Left kidney (tissue), 1 donor: ENCODE measurements at regions not wholly inside any gene's neighbourhood (a gene's known extent, or its start where the extent isn't known, plus 50 kb on each side); places are given as distances from the start of the nearest gene placed in this dataset.

Source experiments
- DNase-seq: peaks from one replicate; pipeline ENCODE4 v3.0.0-alpha.2; 2013

DNA sequence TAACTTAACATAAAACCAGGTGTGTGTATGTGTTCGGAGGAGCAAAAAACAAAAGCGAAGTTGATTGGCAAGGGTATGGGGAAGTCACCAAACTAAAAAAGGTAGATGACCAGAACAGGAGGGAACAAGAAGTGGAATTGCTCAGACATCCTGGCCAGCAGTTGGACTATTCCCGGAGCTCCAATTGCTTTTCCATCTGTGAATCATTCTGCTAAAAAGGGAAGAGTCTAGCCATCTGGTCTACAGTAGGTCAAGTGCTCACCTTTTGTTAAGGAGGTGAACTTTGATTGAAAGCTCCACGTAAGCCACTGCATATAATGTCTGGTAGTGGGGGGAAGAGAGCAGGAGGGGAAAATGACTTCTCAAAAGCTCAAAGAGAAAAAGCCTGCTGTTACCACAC, 50.0 kb upstream of the BET1 start:
- no peak for DNase-seq

DNA sequence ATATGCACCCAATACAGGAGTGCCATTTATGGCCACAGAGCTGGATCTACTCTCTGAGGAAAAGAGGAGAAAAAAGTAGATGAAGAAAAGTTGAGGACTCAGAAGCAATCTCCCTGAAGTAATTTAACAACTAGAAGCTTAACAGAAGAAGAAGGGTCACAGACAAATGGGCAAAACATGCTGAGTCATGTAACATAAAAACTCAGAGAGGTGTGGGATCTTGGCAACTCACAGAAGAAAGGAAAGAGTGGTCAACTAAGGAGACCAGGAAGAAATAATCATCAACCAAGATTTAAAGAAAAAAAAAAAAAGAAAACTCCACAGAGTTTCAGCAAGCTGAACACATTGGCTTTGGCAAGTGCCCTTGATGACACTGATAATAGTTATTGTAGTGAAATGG, 51.8 kb upstream of the BET1 start:
- no peak for DNase-seq

DNA sequence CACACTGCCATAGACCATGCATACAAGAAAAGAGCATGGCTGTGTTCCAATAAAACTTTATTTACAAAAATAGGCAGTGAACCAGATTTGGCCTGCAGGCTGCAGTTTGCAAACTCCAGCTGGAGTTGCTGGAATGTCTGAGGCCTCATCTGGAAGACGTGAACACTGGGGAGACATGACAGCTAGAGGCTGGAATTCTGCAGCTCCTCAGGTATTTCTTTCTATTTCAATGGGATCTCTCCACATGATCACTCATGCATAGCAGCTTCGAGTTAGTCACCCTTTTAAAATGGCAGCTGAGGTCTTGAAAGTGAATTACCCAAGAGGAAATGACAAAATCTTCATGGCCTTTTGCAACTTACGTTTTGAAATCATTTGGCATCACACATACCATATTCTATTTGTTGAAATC, 52.6 kb upstream of the BET1 start:
- no peak for DNase-seq

DNA sequence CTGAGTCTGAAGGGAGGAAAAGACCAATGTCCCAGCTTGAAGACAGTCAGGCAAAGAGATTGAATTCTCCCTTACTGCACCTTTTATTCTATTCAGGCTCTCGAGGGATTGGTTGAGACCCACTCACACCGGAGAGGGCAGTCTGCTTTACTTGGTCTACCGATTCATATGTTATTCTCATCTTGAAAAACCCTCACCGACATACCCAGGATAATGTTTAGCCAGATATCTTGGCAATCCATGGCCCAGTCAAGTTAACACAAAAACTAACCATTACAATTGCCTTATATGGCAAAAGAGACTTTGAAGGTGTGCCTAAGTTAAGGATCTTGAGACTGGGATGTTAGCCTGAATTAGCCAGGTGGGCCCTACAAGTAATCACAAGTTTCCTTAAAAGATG, 53.8 kb upstream of the BET1 start:
- no peak for DNase-seq

DNA sequence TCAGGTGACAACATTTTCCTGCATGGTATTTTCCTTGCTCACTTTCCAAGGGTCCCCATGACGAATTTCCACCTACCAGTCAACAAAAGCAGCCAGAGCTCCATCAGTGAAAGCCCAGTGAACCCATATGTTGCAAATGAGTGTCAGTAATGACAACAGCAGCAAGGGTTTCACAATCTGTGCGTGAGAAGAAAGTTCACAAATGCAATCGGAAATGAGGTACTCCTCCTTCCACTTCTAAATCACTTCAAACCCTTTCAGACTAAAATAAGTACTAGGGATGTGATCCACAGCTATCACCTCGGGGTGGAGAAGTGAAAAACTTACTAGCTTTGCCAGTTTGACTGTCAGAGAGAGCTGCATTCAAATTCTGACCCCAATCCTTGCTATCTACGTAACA, 55.6 kb upstream of the BET1 start:
- DNase-seq, result no peak

DNA sequence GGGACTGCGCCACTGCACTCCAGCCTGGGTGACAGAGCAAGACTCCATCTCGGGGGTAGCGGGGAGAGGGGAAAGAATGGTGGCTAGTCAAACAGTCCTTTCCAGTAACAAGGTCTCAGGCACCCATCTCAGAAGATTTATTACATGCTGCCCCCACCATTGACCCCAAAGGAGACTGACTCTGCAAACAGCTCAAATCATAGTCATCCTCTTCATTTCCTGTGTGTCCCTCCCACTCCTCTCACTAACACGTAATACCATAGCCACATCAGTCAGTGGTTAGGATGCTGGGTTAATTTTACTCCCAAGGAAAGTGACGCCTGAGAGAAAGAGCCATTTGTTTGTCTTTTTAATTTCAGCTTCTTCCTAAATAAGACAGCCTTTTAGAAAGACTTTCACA, 56.6 kb upstream of the BET1 start:
- DNase-seq, result peak; percentile 81

DNA sequence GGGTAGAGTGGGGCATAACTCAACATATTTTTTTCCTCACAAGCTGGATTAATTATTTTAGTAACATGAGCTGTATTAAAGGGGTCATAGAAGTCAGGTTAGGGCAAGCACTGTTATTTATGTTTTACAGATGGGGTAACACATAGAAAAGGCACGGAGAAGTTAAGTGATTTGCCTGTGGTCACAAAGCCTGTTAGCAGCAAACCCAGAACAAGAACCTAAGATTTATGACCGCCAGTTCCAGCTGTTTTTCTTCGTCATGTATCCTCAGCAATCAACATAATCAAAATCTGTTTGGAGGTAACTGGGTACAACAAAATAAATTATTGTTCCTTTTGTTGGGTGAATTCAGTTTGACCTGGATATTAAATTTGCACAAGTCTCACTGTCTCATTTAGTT, 57.2 kb upstream of the BET1 start:
- no peak for DNase-seq

DNA sequence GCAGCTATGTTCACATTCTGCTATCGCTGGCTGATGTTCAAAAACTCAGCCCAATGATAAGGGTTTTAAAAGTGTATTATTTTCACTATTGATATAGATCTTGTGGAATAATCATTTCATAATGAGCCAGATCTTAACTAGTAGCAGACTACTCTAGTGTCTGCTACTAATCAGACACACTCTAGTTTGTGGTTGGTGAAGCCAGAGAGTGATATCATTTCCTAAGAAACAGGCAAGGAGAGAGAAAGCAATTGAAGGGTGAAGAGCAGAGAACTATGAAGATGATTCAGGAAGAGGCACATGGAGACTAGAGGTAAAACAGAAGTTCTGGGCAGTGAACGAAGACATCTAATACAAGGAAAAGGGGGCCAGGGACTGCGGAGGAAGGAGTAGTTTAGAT, 58.2 kb upstream of the BET1 start:
- no peak for DNase-seq

DNA sequence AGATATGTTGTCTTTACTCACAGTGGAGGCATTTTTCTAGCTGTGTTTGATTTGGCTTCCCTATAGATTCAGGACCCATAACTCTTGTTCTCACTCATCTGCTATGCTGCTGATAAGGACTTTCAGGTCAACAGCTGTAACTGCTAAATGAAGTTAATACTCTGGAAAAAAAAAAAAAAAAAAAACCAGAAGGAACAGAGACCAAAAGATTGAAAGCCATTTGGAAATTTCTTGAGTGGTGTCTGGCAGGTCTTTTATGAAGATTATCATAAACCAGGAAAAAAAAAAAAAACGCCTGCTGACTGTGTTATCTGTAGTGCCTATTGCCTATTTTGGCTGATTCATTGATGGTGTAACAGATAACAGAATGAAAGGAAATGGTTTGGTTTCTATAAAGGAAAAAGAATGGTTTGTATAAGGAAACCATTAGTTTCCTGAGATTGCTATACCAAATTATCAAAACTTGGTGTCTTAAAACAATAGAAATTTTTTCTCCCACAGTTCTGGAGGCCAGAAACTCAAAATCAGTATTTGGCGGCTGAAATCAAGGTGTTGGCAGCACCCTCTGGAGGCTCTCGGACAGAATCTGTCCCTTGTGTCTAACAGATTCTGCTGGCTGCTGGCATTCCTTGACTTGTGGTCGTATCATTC, 60.5 kb upstream of the BET1 start:
- no peak for DNase-seq

DNA sequence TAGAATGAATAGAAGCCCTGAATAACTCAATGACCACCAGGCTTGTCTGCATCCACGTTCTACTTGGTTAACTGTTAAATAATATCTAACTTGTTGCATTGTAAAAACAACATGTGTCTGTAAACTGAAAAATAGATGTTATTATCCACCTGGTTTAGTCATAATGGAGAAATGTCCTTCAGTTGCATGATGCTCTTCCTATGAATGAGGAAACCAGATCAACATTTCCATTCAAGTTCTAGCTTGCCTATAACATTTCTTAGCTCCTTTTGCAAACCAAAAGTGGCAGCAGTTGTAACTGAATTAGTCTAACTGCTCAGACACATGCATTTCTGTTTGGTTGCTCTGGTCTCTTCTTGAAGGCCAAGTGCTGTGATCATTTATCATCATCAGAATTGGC, 62.9 kb upstream of the BET1 start:
- no peak for DNase-seq

DNA sequence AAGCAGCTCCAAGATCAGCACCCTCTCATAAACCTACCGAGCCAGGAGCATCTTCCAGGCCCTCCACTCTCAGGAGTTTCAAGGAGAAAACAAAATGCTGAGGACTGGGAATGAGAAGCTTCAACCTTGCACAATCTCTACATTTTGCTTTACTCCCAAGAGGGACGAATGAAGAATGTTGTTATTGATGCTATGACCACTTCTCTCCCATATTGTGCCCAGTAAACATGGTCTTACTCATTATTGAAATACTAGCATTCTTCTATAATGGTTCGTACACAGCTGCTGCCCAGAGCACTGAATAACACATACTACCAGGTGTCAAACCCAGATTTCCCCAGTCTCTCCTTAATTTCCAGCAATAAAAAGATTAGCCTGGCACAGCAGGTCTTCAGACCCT, 63.4 kb upstream of the BET1 start:
- no peak for DNase-seq

DNA sequence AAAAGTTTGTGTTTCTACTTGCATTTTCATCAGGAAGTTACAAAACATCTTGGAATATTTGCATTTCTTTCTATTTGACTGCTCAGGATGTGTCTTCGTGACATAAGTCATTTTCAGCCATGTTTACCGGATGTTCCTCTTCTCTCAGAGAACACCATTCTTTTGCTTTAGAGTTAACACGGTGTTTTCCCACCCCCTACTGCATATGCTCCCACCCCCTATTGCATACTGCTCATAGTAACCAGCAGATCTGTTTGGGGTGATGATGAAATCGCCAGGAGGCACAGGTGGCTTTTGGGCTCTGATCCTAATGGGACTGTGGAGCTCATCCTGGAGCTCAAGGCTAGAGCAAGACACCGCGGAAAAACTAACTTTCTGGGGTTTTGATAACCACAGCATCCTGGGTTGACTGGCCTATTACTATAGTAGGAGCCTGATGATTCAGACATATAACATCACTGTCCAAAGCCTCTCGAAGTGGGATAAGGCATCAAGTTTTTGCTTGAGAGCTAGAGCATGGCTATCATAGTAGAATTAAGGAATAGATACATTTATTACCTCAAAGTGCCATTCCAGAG, 65.1 kb upstream of the BET1 start:
- DNase-seq, result no peak

DNA sequence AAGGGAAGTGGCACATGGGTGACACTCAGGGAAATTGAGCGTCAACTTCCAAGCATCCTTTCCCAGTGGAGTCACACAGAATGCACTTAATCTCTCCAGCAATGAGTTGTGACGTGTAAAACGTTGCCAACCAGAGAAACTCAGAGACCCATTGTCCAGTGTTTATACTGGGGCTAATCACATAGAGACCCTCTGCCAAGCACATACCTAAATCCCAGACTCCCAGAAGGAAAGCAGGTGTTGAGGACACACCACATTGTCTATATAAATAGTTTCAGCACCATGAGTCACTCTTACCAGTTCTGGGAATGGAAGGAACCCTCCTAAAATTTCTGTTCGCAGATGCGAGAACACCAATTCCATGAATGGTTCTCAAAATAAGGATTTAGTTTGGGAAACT, 76.4 kb upstream of the BET1 start:
- no peak for DNase-seq

DNA sequence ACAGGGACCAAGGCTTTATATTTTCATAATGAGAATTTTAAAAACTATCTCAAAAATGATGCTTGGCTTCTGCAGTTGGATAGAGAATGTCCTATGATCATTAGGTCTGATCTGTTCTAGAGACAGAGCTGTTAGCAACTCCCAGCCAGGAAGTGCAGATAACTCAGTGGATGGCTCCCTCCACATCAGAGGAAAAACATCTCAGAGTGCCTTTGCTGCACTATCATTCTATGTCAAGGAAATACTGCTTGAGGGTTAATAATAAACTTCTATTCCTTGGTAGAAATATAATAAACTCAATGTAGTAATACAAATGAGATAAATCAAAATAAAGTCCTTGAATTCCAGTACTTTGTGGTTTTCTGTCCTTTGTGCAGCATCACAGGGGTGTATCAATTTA, 78.0 kb upstream of the BET1 start:
- no peak for DNase-seq

DNA sequence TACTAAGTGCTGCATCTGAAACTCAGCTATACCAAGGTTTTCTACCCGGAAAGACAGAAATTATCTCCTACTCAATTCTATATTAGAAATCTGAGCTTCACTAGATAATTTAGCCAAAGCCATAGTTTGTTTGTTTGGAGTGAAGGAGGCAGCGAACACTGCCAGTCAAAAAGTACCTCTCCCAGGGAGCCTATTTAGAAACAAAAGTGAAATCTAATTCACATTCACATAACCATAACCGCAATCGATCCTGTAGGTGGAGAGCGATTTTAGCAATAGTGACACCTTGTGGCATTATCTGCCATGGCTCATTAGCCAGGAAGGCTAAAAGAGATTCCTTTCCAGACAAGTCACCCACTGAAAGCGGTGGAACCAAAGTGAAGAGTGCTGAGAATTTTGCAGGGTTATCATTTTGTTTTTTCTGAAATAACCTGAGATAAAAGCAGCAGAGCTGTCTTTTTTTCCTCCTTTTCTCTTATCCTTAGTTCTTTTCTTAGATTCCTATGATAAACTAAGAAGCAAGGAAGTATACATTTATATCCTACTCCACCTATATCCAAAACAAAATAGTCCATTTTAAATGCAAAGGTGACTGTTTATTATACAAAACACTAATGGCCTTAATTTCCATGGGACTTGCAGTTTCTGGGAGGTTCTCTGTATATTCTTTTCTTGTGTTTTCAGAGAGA, 83.7 kb upstream of the BET1 start:
- DNase-seq, result peak; percentile 22

DNA sequence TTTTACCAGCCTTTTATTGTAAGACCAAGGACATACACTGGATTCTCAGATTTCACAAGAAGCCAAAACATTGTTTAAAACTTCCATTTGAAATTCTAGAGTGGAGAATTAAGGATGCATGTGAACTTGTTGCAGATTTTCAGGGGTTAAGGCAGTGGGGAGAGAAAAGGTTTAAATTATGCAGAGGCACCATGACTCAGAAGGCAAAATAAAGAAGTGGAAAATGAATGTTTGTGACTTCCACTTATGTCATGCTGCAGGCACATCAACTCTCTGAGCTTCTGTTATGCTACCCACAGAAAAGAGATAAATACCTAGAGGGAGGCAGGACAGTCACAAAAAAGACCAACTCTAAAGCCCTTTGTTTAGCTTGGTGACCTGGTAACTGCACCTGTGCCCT, 84.4 kb upstream of the BET1 start:
- no peak for DNase-seq

DNA sequence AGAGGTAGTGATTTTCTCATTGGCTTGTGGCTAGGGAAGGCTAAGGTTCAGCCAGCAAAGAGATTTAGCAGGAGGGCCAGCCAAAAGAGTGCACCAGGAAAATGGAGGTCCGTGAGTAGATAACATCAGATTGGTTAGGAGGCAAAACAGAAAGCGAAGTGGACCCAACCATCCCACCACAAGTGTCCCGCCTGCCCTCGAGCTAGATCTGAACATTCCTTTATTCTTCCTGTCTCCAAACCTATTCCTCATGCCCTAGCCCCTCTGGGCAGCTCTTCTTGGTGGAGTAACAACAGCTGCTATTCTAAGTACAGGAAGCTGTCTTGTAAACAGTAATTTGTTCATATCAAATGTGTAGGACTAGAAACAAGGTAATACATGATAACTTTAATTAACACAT, 85.7 kb upstream of the BET1 start:
- DNase-seq, result no peak

DNA sequence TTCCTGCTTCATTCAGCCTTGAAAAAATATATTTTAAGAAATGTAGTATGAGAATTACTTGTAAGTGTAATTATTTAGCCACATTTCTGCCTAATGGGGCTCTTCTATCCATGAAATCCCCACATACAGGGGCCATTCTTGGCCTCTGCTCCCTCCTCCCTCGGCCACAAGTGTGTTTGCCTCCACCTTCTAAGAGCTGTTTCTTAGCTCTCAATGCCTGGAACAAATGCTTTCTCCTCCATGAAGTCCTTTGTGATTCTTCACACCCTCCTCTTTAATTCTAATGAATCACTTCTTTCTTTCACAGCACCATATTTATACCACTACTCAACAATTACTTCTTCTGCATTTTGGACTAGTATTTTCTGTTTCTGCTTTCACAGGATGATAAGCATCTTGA, 88.8 kb upstream of the BET1 start:
- no peak for DNase-seq

DNA sequence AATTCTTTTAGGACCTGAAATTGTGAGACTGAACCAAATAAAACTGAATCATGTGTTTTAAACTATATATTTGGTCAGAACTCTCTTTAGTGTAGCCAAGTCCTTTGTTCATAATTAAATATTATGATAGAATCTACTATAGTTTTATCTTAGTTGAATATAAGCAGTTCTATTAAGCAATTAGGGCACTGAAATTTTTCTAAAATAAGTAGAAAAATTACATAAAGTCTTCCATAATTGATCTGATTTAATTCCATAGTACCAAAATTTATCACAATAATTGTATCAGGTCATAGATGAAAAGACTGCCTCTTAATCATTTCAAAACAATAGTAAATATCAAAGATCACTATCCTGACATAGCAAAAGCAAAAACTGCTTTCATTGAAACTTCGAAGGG, 90.1 kb upstream of the BET1 start:
- no peak for DNase-seq

DNA sequence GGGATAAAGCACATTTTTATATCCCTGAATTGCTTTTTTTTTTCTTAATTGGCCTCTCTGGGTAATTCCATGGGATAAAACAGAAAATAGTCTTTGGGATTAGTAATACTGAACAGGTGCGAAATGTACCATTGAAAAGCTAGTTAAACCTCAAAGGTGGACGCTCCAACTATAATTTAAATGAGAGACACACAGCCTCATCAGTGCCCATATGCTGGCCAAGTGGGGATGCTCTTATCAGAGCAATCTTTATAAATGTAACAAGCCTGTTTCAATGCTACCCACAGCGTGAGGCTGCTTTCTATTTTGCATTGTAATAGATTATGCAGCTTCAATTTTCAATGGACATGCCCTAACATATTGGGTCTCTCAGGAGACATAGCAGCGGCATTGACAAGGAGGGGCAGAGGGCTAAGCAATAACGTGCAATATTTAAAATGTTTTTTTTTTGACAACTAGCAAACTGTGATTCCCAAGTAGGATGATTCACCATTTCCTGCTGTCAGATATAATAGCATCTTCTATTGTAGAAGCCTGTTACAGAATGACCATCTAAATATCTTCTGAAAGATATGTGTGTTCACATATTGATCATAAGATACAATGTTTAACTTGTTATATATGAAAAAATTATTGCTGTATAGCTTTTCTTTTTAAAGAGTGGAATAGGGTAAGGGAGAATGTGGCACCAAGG, 91.3 kb upstream of the BET1 start:
- DNase-seq, result no peak

DNA sequence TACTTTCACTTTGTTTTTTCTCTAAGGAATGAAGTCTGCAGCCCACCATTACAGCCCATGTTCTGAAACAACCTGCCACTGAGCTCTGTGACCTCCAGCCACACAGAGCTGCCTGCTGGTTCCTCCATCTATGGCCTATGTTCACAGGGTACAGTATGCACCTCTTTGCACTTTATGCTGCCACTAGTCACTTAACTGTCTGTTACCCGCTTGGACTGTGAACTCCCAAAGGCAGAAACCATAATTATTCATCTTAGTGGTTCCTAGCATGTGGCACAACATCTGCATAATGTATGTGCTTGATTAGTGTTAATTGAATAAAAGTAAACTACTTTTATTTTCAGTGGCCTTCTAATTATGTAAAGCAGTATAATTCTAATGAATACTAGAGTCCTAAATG, 95.5 kb upstream of the BET1 start:
- no peak for DNase-seq

DNA sequence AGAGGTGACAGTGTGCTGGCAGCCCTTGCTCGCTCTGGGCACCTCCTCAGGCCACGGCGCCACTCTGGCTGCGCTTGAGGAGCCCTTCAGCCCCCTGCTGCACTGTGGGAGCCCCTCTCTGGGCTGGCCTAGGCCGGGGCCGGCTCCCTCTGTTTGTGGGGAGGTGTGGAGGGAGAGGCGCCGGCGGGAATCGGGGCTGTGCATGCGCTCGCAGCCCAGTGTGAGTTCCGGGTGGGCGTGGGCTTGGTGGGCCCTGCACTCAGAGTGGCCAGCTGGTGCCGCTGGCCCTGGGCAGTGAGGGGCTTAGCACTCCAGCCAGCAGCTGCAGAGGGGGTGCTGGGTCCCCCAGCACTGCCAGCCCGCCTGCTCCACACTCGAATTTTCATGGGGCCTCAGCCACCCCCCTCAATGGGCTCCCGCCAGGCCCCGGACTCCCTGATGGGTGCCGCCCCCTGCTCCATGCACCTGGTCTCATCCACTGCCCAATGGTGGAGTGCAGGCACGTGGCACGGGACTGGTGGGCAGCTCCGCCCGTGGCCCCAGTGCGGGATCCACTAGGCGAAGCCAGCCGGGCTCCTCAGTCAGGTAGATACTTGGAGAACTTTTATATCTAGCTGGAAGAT, 96.7 kb upstream of the BET1 start:
- no peak for DNase-seq

DNA sequence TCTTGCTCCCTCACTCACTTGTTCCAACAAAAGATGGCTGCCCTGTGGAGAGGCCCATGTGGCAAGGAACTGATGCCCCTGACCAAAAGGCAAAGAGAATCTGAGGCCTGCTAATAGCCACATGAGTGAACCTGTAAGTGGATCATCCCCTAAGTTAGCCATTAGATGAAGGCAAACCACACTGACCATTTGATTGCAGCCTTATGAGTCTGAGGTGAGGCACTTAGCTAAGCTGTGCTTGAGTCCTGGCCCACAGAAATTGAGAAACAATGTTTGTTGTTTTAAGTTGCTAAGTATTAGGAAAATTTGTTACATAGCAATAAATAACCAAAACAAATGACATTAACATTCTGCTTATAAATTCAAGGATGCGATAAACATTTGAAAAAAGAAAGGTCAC, 100.1 kb upstream of the BET1 start:
- DNase-seq, result no peak
